Osteoblast (primary cell): ENCODE measurements at regions not wholly inside any gene's neighbourhood (a gene's known extent, or its start where the extent isn't known, plus 50 kb on each side); places are given as distances from the start of the nearest gene placed in this dataset.

Source experiments
- DNase-seq: peaks from one replicate; pipeline ENCODE4 v3.0.0; 2011; ENCODE audit warnings: low spot score, mixed read lengths; ENCODE audit not compliant: insufficient read length; ENCODE audit errors: missing footprints
- H2AFZ ChIP-seq: 2 replicates; pipeline ENCODE4 v1.6.0; 2011; ENCODE audit warnings: mild to moderate bottlenecking, low read length
- H3K27ac ChIP-seq: 2 replicates; pipeline ENCODE4 v1.5.1; 2011; ENCODE audit warnings: mild to moderate bottlenecking, low read depth, low read length, moderate library complexity
- H3K27me3 ChIP-seq: 2 replicates; pipeline ENCODE4 v1.6.0; 2012; ENCODE audit warnings: mild to moderate bottlenecking, control low read depth, inconsistent platforms, low read length, moderate library complexity; ENCODE audit not compliant: insufficient read depth
- H3K36me3 ChIP-seq: 2 replicates; pipeline ENCODE4 v1.5.1; 2011; ENCODE audit warnings: mild to moderate bottlenecking, low read length, control low read depth, moderate library complexity; ENCODE audit not compliant: insufficient read depth
- H3K4me1 ChIP-seq: 2 replicates; pipeline ENCODE4 v1.5.1; 2011; ENCODE audit warnings: mild to moderate bottlenecking, low read length, control low read depth, moderate library complexity; ENCODE audit not compliant: insufficient read depth
- H3K4me2 ChIP-seq: 2 replicates; pipeline ENCODE4 v1.6.0; 2011; ENCODE audit warnings: mild to moderate bottlenecking, low read length; ENCODE audit not compliant: insufficient read depth
- H3K4me3 ChIP-seq: fragments of 200-600 bp; sonication (generic); 3 replicates; pipeline ENCODE4 v1.5.1; 2012; ENCODE audit warnings: mild to moderate bottlenecking, low read length, inconsistent platforms; ENCODE audit not compliant: insufficient read depth
- H3K79me2 ChIP-seq: 2 replicates; pipeline ENCODE4 v1.6.0; 2012; ENCODE audit warnings: mild to moderate bottlenecking, low read length, control low read depth, inconsistent platforms; ENCODE audit not compliant: insufficient read depth
- H3K9me3 ChIP-seq: 2 replicates; pipeline ENCODE4 v1.5.1; 2011; ENCODE audit warnings: low read depth, low read length, control low read depth
- H4K20me1 ChIP-seq: 2 replicates; pipeline ENCODE4 v1.6.0; 2012; ENCODE audit warnings: mild to moderate bottlenecking, low read length, control low read depth; ENCODE audit not compliant: insufficient read depth
- CTCF ChIP-seq: IDR thresholded peaks from 2 replicates; pipeline ENCODE4 v1.5.1; 2011; ENCODE audit warnings: mild to moderate bottlenecking, low read depth, low read length, moderate library complexity; ENCODE audit errors: extremely low read depth

GRCh38 chr3:8182904-8183303, 318.7 kb upstream of the LMCD1 start:
- peak; percentile 47 for DNase-seq
- H3K4me3 ChIP-seq: no peak overlapping the region
- no peak overlapping the region for H3K4me2 ChIP-seq
- H3K79me2 ChIP-seq: no peaks in the 10 kb centered on the region
- no peaks in the 10 kb centered on the region for H3K27me3 ChIP-seq
- no peak overlapping the region for H2AFZ ChIP-seq
- no peak overlapping the region for H3K27ac ChIP-seq
- no peaks in the 10 kb centered on the region for H4K20me1 ChIP-seq
- no peak for TF ChIP-seq CTCF
- H3K4me1 ChIP-seq: no peaks in the 10 kb centered on the region
- no peaks in the 10 kb centered on the region for H3K36me3 ChIP-seq
- no peaks in the 10 kb centered on the region for H3K9me3 ChIP-seq

- H3K27ac ChIP-seq: no peak overlapping the region
- H3K4me3 ChIP-seq: no peak overlapping the region
- no peak overlapping the region for H2AFZ ChIP-seq
- H3K36me3 ChIP-seq: no peaks in the 10 kb centered on the region
- no peaks in the 10 kb centered on the region for H3K9me3 ChIP-seq
- no peak for TF ChIP-seq CTCF
- no peaks in the 10 kb centered on the region for H3K27me3 ChIP-seq
- H3K4me1 ChIP-seq: no peaks in the 10 kb centered on the region
- no peak overlapping the region for H3K4me2 ChIP-seq
- no peaks in the 10 kb centered on the region for H3K79me2 ChIP-seq
- no peaks in the 10 kb centered on the region for H4K20me1 ChIP-seq
- DNase-seq: no peak
Observed at GRCh38 chr3:8183627-8184026, 318.0 kb upstream of the LMCD1 start.

GRCh38 chr3:8186213-8186612, 315.4 kb upstream of the LMCD1 start:
- no peak overlapping the region for H3K27ac ChIP-seq
- no peak overlapping the region for H2AFZ ChIP-seq
- H3K4me2 ChIP-seq: no peak overlapping the region
- TF ChIP-seq CTCF: no peak
- H3K9me3 ChIP-seq: no peaks in the 10 kb centered on the region
- H3K79me2 ChIP-seq: no peaks in the 10 kb centered on the region
- H3K4me1 ChIP-seq: no peaks in the 10 kb centered on the region
- H3K36me3 ChIP-seq: no peaks in the 10 kb centered on the region
- DNase-seq: no peak
- no peaks in the 10 kb centered on the region for H4K20me1 ChIP-seq
- no peak overlapping the region for H3K4me3 ChIP-seq
- no peaks in the 10 kb centered on the region for H3K27me3 ChIP-seq

GRCh38 chr3:8187996-8188395, 313.6 kb upstream of the LMCD1 start:
- H3K79me2 ChIP-seq: no peaks in the 10 kb centered on the region
- H3K36me3 ChIP-seq: no peaks in the 10 kb centered on the region
- no peaks in the 10 kb centered on the region for H3K9me3 ChIP-seq
- H3K27ac ChIP-seq: no peak overlapping the region
- H3K4me2 ChIP-seq: no peak overlapping the region
- TF ChIP-seq CTCF: no peak
- H3K4me3 ChIP-seq: no peak overlapping the region
- H4K20me1 ChIP-seq: no peaks in the 10 kb centered on the region
- H2AFZ ChIP-seq: no peak overlapping the region
- no peaks in the 10 kb centered on the region for H3K27me3 ChIP-seq
- DNase-seq: no peak
- no peaks in the 10 kb centered on the region for H3K4me1 ChIP-seq
